Lung (tissue), 11 donors: ENCODE measurements at regions not wholly inside any gene's neighbourhood (a gene's known extent, or its start where the extent isn't known, plus 50 kb on each side); places are given as distances from the start of the nearest gene placed in this dataset.

ENCODE experiments used
- ATAC-seq: fragments of 200-7000 bp; cut with Tn5 transposase; one replicate; pipeline ENCODE4 v1.9.1; 2020; ENCODE audit warnings: moderate number of reproducible peaks; ENCODE audit not compliant: insufficient read depth, low FRiP score
- DNase-seq, 3 donors: peaks; one replicate each; pipeline ENCODE4 v3.0.0-alpha.2; 2013 to 2017
- H3K27ac ChIP-seq, 2 donors: one replicate each; pipeline ENCODE4 v1.5.1; 2013; ENCODE audit warnings: mild to moderate bottlenecking in 2 of 2, moderate library complexity in 2 of 2, control low read depth in 1 of 2, inconsistent platforms in 1 of 2, low read depth in 1 of 2, low read length in 1 of 2
- H3K27me3 ChIP-seq, 3 donors: one replicate each; pipeline ENCODE4 v1.5.1; 2013; ENCODE audit warnings: low read length in 2 of 3; ENCODE audit not compliant: control insufficient read depth in 3 of 3, insufficient read depth in 3 of 3
- H3K36me3 ChIP-seq, 4 donors: one replicate each; pipeline ENCODE4 v1.5.1; 2013; ENCODE audit warnings: low read length in 4 of 4, mild to moderate bottlenecking in 1 of 4, moderate library complexity in 1 of 4; ENCODE audit not compliant: control insufficient read depth in 4 of 4, insufficient read depth in 4 of 4
- H3K4me1 ChIP-seq, 5 donors: one replicate each; pipeline ENCODE4 v1.5.1; 2013; ENCODE audit warnings: low read length in 5 of 5, mild to moderate bottlenecking in 2 of 5, moderate library complexity in 1 of 5; ENCODE audit not compliant: control insufficient read depth in 5 of 5, insufficient read depth in 5 of 5
- H3K4me3 ChIP-seq: one replicate; pipeline ENCODE4 v1.5.1; 2013; ENCODE audit warnings: mild to moderate bottlenecking, control low read depth, moderate library complexity
- H3K9ac ChIP-seq, 2 donors: one replicate each; pipeline ENCODE4 v1.5.1; 2013; ENCODE audit warnings: low read length in 2 of 2, control low read depth in 1 of 2; ENCODE audit not compliant: insufficient read depth in 1 of 2
- H3K9me3 ChIP-seq, 4 donors: one replicate each; pipeline ENCODE4 v1.5.1; 2013; ENCODE audit warnings: low read length in 3 of 4, mild to moderate bottlenecking in 1 of 4, moderate library complexity in 1 of 4; ENCODE audit not compliant: control insufficient read depth in 4 of 4, insufficient read depth in 3 of 4
- WGBS, 2 donors: extraction: QIAGEN DNeasy Blood & Tissue Kit; methylation state at CpG; one replicate each; pipeline ENCODE4 v1.1.7; 2013; 5-methylcytosine and 5-hydroxymethylcytosine counted together
- TF ChIP-seq, protein P1 (sequence below): IDR thresholded peaks from 2 replicates; pipeline ENCODE4 v1.5.1; 2012; ENCODE audit warnings: mild to moderate bottlenecking; ENCODE audit errors: control extremely low read depth, extremely low read depth
- donor health status: control.
- donor health status: control.
- donor health status: Bipolar disorder and iron deficiency.
- donor health status: healthy.
- donor health status: DM: yes; HTN: yes; CAD: no.

DNA sequence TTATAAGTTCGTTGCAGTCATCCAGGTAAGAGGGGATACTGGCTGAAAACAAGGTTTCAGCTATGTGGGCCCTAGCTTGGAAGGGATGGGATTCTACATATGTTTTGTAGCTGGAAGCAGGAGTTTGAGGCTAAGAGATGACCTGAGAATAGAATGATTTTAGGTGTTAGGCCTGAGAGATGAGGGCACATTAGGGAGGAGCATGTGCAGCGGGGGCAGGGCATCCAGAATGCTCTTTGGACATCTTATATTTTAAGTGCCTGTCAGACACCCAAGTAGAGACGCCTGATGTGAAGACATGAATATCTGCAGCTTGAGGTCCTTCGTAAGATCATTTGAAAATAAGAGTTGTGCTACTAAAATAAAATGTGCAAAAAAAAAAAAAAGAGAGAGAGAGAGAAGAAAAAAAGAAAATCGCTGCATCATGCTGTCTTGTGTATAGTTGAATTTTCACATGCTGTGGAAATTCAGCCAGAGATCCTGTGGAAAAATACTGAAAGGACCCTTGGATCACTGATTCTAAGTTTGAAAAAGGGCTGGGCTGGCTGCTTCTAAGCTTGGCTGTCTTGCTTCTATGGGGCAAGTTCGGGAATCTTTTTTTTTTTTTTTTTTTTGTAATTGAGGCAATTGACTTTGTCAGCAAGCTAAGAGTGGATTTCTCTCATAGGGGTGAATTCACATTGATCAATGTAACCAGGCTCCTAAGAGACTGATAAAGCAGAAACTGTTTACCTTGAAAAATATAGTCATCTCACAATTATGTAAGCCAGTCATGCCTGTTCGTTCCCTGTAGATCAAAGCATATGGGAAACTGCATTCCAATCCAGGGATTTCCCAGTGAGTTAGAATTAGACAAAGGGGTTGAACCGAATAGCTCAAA is 341.0 kb upstream of the GATB start:
- H3K9ac ChIP-seq = no peak overlapping the region
- TF ChIP-seq, protein P1, sequence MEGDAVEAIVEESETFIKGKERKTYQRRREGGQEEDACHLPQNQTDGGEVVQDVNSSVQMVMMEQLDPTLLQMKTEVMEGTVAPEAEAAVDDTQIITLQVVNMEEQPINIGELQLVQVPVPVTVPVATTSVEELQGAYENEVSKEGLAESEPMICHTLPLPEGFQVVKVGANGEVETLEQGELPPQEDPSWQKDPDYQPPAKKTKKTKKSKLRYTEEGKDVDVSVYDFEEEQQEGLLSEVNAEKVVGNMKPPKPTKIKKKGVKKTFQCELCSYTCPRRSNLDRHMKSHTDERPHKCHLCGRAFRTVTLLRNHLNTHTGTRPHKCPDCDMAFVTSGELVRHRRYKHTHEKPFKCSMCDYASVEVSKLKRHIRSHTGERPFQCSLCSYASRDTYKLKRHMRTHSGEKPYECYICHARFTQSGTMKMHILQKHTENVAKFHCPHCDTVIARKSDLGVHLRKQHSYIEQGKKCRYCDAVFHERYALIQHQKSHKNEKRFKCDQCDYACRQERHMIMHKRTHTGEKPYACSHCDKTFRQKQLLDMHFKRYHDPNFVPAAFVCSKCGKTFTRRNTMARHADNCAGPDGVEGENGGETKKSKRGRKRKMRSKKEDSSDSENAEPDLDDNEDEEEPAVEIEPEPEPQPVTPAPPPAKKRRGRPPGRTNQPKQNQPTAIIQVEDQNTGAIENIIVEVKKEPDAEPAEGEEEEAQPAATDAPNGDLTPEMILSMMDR = no peak
- no peak for ATAC-seq

DNA sequence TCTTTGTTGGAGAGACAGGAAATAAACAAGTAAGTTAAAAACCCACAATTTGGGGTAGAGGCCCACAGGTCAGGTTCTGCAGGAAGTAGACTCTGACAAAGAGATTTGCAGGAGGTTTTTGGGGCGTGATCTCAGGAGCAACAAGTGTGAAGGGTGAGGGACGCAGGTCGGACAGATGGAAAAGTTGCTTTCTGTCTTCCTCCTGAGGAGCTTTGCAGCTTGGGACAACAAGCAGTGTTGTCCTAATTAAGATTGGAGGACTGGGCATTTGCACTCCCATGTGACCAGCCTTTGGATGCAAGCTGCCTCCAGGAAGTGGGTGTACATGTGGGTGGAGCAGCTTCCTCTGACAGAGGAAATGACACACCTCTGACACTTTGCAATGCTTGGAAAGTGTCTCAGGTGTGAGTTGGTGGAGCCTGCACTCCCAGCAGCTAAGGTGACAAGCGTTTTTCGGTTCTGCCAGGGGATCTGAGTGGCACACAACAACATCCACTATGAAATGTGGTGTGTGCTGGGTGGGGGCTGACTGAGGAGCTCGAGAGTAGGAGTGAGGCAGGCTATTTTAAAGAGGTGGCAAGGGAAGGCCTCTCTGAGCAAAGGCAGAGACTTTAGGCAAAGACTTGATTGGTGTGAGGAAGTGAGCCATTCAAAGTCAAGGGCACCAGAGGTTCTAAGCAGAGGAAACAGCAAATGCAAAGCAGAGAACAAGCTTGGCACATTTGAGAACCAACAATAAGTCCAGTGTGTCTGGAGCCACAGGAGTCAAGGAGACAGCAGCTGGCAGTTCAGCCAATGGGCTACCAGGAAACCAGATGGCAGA is 339.8 kb upstream of the GATB start:
- Histone ChIP-seq H3K9ac (no peak overlapping the region), H3K4me3 (no peak overlapping the region), H3K9me3 (no peaks in the 10 kb centered on the region), H3K4me1 (peaks cover 0 to 7% (median 0%) of the 10 kb centered on the region in 5 donors), H3K36me3 (no peaks in the 10 kb centered on the region), H3K27me3 (no peaks in the 10 kb centered on the region), H3K27ac (no peak overlapping the region)
- DNase-seq = no peak
- peak; percentile 41 for ATAC-seq
- TF ChIP-seq, protein P1 = no peak
- 75 to 76% methylated on average over 6 of the region's 6 CpGs for WGBS, 2 donors

More for the DNA sequence above, 341.0 kb upstream of the GATB start:
- DNase-seq = no peak
- Histone ChIP-seq H3K27ac (no peak overlapping the region), H3K4me3 (no peak overlapping the region), H3K36me3 (no peaks in the 10 kb centered on the region), H3K4me1 (peaks cover 0 to 9% (median 2%) of the 10 kb centered on the region in 5 donors), H3K9me3 (no peaks in the 10 kb centered on the region), H3K27me3 (no peaks in the 10 kb centered on the region)
- WGBS, 2 donors = 81 to 88% methylated on average over 8 of the region's 8 CpGs

DNA sequence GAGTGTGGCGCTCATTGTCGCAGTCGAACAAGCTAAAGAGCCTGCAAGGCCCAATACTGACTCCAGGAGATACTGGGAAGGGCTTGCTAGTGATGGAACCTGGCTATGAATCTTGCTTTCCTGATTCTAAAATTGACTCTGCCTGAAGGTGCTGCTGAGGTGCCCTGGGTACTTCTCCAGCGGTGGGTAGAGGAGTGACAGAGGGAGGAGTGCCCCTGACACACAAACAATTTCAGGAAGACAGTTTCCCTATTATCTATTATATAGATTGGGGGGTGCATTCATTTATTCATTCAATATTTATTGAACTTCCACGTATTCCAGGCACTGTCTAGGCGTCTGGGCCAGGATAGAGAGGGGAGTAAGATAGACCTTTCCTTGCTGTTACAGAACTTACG is 339.2 kb upstream of the GATB start:
- Histone ChIP-seq H3K4me3 (no peak overlapping the region), H3K27me3 (no peaks in the 10 kb centered on the region), H3K27ac (no peak overlapping the region), H3K36me3 (no peaks in the 10 kb centered on the region), H3K9ac (no peak overlapping the region), H3K9me3 (no peaks in the 10 kb centered on the region), H3K4me1 (peaks cover 0 to 7% (median 0%) of the 10 kb centered on the region in 5 donors)
- TF ChIP-seq, protein P1 = no peak
- 78 to 83% methylated on average over 7 of the region's 7 CpGs for WGBS, 2 donors
- ATAC-seq (no peak), DNase-seq (no peak)
